ENCODE measurements at regions not wholly inside any gene's neighbourhood (a gene's known extent, or its start where the extent isn't known, plus 50 kb on each side); places are given as distances from the start of the nearest gene placed in this dataset.

GRCh38 chr6:90874931-90875330, 288.1 kb upstream of the MAP3K7 start:
- no peaks in the 10 kb centered on the region for H3K4me1 ChIP-seq (ENCODE audit: insufficient read depth, low read length)
- H3K9me3 ChIP-seq (ENCODE audit: insufficient read depth, low read depth, low read length) = no peaks in the 10 kb centered on the region; the same call in 1 of the 2 replicates
- no peak overlapping the region for H3K4me3 ChIP-seq (ENCODE audit: low read length)
- H3K27ac ChIP-seq (ENCODE audit: low read length) = no peak overlapping the region
- no peaks in the 10 kb centered on the region for H3K36me3 ChIP-seq (ENCODE audit: insufficient read depth, low read depth, low read length)
- no peak overlapping the region for H3K9ac ChIP-seq (ENCODE audit: low read depth, low read length)
- H3K27me3 ChIP-seq (ENCODE audit: insufficient read depth, low read length) = no peaks in the 10 kb centered on the region

GRCh38 chr6:90872981-90873380, 286.1 kb upstream of the MAP3K7 start:
- H3K4me3 ChIP-seq (ENCODE audit: low read length) = no peak overlapping the region
- H3K27me3 ChIP-seq (ENCODE audit: insufficient read depth, low read length) = no peaks in the 10 kb centered on the region

DNA sequence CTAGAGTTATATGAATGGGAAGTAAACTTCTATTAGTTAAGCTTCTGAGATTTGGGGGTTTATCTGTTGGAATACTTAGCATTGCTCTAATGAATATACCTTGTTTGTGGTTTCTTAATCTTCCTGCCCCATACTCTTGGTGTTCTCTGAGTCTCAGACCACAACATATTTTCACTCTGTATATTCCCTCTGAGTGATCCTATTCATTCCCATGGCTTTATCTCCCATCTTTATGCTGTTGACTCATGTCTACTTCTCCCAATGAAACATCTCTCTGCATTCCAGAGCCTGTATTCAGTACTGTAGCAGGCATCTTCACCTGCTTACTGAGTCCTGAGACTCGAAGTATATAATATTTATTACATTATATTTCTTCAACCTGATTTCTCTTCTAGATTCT, 283.7 kb upstream of the MAP3K7 start:
- Histone ChIP-seq H3K27ac (ENCODE audit: low read length) (no peak overlapping the region), H3K4me1 (ENCODE audit: insufficient read depth, low read length) (no peaks in the 10 kb centered on the region), H3K4me3 (ENCODE audit: low read length) (no peak overlapping the region), H3K27me3 (ENCODE audit: insufficient read depth, low read length) (no peaks in the 10 kb centered on the region), H3K9ac (ENCODE audit: low read depth, low read length) (no peak overlapping the region), H3K36me3 (ENCODE audit: insufficient read depth, low read depth, low read length) (no peaks in the 10 kb centered on the region), H3K9me3 (ENCODE audit: insufficient read depth, low read depth, low read length) (no peaks in the 10 kb centered on the region)

More at GRCh38 chr6:90872981-90873380, 286.1 kb upstream of the MAP3K7 start:
- no peaks in the 10 kb centered on the region for H3K9me3 ChIP-seq (ENCODE audit: insufficient read depth, low read depth, low read length)
- no peak overlapping the region for H3K27ac ChIP-seq (ENCODE audit: low read length)
- H3K36me3 ChIP-seq (ENCODE audit: insufficient read depth, low read depth, low read length) = no peaks in the 10 kb centered on the region
- no peaks in the 10 kb centered on the region for H3K4me1 ChIP-seq (ENCODE audit: insufficient read depth, low read length)
- no peak overlapping the region for H3K9ac ChIP-seq (ENCODE audit: low read depth, low read length)

DNA sequence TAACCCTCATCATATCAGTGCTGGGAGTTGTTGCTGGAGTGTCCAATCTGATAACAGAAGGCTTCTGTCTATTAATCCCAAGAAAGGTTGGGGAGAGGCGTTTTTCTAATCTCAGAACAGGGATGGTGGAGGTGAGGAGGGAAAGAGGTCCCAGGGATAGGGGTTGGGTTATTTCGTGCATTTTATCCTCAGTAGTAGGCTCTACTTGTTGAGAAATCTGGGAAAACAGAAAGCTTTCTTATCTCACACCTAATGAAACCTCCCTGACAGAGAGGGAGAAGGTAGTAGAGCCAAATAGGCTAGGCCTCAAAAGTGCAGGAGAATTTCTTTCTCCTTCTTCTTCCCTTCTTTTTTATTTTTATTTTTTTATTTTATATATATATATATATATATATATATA, 281.8 kb upstream of the MAP3K7 start:
- H3K27ac ChIP-seq (ENCODE audit: low read length) = no peak overlapping the region
- H3K9ac ChIP-seq (ENCODE audit: low read depth, low read length) = no peak overlapping the region
- no peak overlapping the region for H3K4me3 ChIP-seq (ENCODE audit: low read length)
- H3K36me3 ChIP-seq (ENCODE audit: insufficient read depth, low read depth, low read length) = no peaks in the 10 kb centered on the region
- H3K27me3 ChIP-seq (ENCODE audit: insufficient read depth, low read length) = no peaks in the 10 kb centered on the region
- no peaks in the 10 kb centered on the region for H3K9me3 ChIP-seq (ENCODE audit: insufficient read depth, low read depth, low read length)
- H3K4me1 ChIP-seq (ENCODE audit: insufficient read depth, low read length) = no peaks in the 10 kb centered on the region

GRCh38 chr6:90868256-90868655, 281.4 kb upstream of the MAP3K7 start:
- H3K9me3 ChIP-seq (ENCODE audit: insufficient read depth, low read depth, low read length) = no peaks in the 10 kb centered on the region

GRCh38 chr6:90865513-90865912, 278.6 kb upstream of the MAP3K7 start:
- H3K36me3 ChIP-seq (ENCODE audit: insufficient read depth, low read depth, low read length) = no peaks in the 10 kb centered on the region
- no peak overlapping the region for H3K27ac ChIP-seq (ENCODE audit: low read length)
- H3K4me3 ChIP-seq (ENCODE audit: low read length) = no peak overlapping the region
- no peaks in the 10 kb centered on the region for H3K9me3 ChIP-seq (ENCODE audit: insufficient read depth, low read depth, low read length)
- no peaks in the 10 kb centered on the region for H3K27me3 ChIP-seq (ENCODE audit: insufficient read depth, low read length)
- no peaks in the 10 kb centered on the region for H3K4me1 ChIP-seq (ENCODE audit: insufficient read depth, low read length)
- H3K9ac ChIP-seq (ENCODE audit: low read depth, low read length) = no peak overlapping the region

More at GRCh38 chr6:90868256-90868655, 281.4 kb upstream of the MAP3K7 start:
- Histone ChIP-seq H3K27me3 (ENCODE audit: insufficient read depth, low read length) (no peaks in the 10 kb centered on the region), H3K36me3 (ENCODE audit: insufficient read depth, low read depth, low read length) (no peaks in the 10 kb centered on the region), H3K9ac (ENCODE audit: low read depth, low read length) (no peak overlapping the region), H3K4me1 (ENCODE audit: insufficient read depth, low read length) (no peaks in the 10 kb centered on the region), H3K27ac (ENCODE audit: low read length) (no peak overlapping the region), H3K4me3 (ENCODE audit: low read length) (no peak overlapping the region)

DNA sequence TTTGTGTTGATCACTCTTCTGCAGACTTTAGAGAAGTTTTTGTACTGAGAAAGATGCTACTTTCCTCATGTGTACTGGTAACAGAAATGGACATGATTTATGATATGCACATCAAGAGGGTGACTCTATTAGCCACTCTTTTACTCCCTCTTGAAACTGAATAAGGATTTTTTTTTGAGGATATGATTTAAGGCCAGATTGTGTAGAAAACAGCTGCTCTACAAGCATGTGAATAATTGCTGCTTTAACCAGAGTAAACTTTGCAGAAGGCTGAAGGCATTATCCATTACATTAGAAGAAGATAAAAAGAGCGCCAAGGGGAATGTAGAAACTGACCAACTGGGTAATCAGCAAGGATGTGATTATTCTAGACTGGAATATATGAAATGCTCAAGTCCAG, 276.2 kb upstream of the MAP3K7 start:
- no peak overlapping the region for H3K9ac ChIP-seq (ENCODE audit: low read depth, low read length)
- no peaks in the 10 kb centered on the region for H3K27me3 ChIP-seq (ENCODE audit: insufficient read depth, low read length)
- no peaks in the 10 kb centered on the region for H3K4me1 ChIP-seq (ENCODE audit: insufficient read depth, low read length)

DNA sequence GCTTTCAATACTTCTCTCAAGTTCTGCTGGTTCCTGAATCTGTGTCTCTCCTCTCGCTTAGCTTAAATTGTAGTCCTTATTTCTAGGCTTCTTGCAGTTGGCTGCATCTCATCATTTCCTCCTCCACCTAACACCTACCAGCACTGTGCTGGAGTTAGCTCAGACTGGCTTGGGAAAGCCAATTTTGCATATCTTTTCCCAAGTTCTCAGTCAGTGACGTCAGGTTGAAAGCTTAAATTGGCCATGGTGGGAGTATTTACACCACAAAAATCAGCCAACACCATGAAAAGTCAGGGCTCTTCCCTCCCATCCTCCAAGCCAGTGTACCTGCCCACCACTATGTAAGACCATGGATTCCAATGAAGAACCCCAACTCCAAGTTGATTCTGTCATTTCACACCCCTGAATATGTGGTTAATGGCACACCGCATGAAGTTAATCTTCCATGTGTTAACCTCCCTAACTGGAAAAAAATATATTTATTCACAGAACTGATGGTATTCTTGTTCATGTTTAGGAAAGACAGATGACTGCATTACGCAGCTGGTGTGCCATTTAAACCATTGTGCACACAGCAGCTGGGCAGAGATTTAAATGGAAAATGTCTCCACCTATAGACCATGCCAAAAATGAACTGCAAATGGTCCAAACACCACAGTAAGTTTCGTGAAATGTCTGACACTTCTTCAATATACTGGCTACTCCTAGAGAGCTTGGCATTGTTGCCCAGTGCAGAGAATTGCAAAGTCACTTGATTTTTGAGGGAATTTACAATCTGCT, 274.1 kb upstream of the MAP3K7 start:
- H3K4me1 ChIP-seq (ENCODE audit: insufficient read depth, low read length) = no peaks in the 10 kb centered on the region
- H3K36me3 ChIP-seq (ENCODE audit: insufficient read depth, low read depth, low read length) = no peaks in the 10 kb centered on the region
- no peak overlapping the region for H3K9ac ChIP-seq (ENCODE audit: low read depth, low read length)
- H3K4me3 ChIP-seq (ENCODE audit: low read length) = no peak overlapping the region
- no peaks in the 10 kb centered on the region for H3K9me3 ChIP-seq (ENCODE audit: insufficient read depth, low read depth, low read length)
- no peak overlapping the region for H3K27ac ChIP-seq (ENCODE audit: low read length)
- H3K27me3 ChIP-seq (ENCODE audit: insufficient read depth, low read length) = no peaks in the 10 kb centered on the region

More for the DNA sequence above, 276.2 kb upstream of the MAP3K7 start:
- Histone ChIP-seq H3K27ac (ENCODE audit: low read length) (no peak overlapping the region), H3K4me3 (ENCODE audit: low read length) (no peak overlapping the region), H3K36me3 (ENCODE audit: insufficient read depth, low read depth, low read length) (no peaks in the 10 kb centered on the region), H3K9me3 (ENCODE audit: insufficient read depth, low read depth, low read length) (no peaks in the 10 kb centered on the region)

DNA sequence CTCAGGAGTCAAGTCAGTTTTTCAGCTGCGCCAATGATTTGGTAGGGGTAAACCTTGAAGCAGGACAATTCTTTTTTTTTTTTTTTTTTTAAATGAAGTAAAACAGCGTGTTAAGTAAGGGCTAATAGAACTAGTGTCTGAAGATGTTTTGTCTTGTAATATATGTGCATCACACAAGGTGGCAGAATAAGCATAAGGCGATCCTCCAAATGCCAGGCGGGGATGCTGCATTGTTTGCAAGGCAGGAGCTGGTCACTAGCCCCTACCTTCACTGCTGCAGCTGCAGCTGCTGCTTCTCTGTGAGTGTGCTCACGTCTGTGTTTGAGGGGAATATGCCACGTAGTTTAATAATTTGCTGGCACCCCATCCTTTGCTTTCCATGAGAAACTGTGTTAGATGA, 272.7 kb upstream of the MAP3K7 start:
- Histone ChIP-seq H3K36me3 (ENCODE audit: insufficient read depth, low read depth, low read length) (no peaks in the 10 kb centered on the region), H3K9ac (ENCODE audit: low read depth, low read length) (no peak overlapping the region), H3K9me3 (ENCODE audit: insufficient read depth, low read depth, low read length) (no peaks in the 10 kb centered on the region), H3K27ac (ENCODE audit: low read length) (no peak overlapping the region), H3K4me3 (ENCODE audit: low read length) (no peak overlapping the region), H3K27me3 (ENCODE audit: insufficient read depth, low read length) (no peaks in the 10 kb centered on the region), H3K4me1 (ENCODE audit: insufficient read depth, low read length) (no peaks in the 10 kb centered on the region)

DNA sequence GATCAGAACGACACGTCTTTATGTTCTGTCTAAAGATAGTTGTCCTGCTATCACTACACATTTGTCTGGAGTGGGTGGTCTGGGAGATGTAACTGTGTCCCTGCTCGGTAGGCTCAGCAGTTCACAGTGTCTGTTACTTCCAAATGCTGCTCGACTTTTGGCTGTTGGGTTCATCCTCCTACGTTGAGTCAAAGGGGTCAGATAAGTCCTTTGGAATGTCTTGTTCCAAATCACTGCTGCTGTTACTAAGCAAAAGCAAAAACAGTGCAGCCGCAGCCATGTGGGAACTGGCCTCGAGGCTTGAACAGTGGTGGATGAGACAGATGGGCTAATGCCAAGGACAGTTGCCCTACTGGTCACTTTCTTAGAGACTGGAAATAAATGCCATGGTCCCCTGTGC, 272.2 kb upstream of the MAP3K7 start:
- Histone ChIP-seq H3K4me1 (ENCODE audit: insufficient read depth, low read length) (no peaks in the 10 kb centered on the region), H3K9ac (ENCODE audit: low read depth, low read length) (no peak overlapping the region), H3K27ac (ENCODE audit: low read length) (no peak overlapping the region), H3K36me3 (ENCODE audit: insufficient read depth, low read depth, low read length) (no peaks in the 10 kb centered on the region), H3K9me3 (ENCODE audit: insufficient read depth, low read depth, low read length) (no peaks in the 10 kb centered on the region), H3K4me3 (ENCODE audit: low read length) (no peak overlapping the region), H3K27me3 (ENCODE audit: insufficient read depth, low read length) (no peaks in the 10 kb centered on the region)

GRCh38 chr6:90849686-90850085, 262.8 kb upstream of the MAP3K7 start:
- Histone ChIP-seq H3K9me3 (ENCODE audit: insufficient read depth, low read depth, low read length) (no peaks in the 10 kb centered on the region), H3K27me3 (ENCODE audit: insufficient read depth, low read length) (no peaks in the 10 kb centered on the region)

DNA sequence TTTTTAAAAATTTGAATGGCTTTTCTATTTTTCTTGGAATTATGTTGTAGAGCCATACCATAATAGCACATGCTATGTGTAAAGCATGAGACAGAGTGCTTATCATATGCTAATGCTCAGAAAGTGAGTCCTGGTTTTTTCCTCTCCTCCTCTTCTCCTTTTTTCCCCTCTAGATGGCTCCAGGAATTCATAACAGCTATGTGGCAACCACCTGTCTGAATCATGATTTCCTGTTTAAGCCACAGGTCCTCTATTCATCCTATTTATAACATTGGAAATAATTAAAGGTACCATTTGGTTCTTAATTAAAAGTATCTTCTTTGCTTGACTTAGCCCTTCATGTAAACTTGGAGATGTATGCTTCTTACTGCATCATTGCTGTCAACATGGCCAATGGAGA, 260.0 kb upstream of the MAP3K7 start:
- H3K9me3 ChIP-seq (ENCODE audit: insufficient read depth, low read depth, low read length) = no peaks in the 10 kb centered on the region
- no peak overlapping the region for H3K9ac ChIP-seq (ENCODE audit: low read depth, low read length)
- H3K36me3 ChIP-seq (ENCODE audit: insufficient read depth, low read depth, low read length) = no peaks in the 10 kb centered on the region
- H3K4me3 ChIP-seq (ENCODE audit: low read length) = no peak overlapping the region
- H3K27ac ChIP-seq (ENCODE audit: low read length) = no peak overlapping the region
- H3K4me1 ChIP-seq (ENCODE audit: insufficient read depth, low read length) = no peaks in the 10 kb centered on the region
- no peaks in the 10 kb centered on the region for H3K27me3 ChIP-seq (ENCODE audit: insufficient read depth, low read length)

More at GRCh38 chr6:90849686-90850085, 262.8 kb upstream of the MAP3K7 start:
- no peak overlapping the region for H3K9ac ChIP-seq (ENCODE audit: low read depth, low read length)
- no peak overlapping the region for H3K4me3 ChIP-seq (ENCODE audit: low read length)
- no peaks in the 10 kb centered on the region for H3K36me3 ChIP-seq (ENCODE audit: insufficient read depth, low read depth, low read length)
- H3K27ac ChIP-seq (ENCODE audit: low read length) = no peak overlapping the region
- H3K4me1 ChIP-seq (ENCODE audit: insufficient read depth, low read length) = peaks cover 5% of the 10 kb centered on the region; the same call in 1 of the 2 replicates
